Activated T-helper 1 cell treated with anti-CD3 and anti-CD28 coated beads, Interleukin-12 subunit alpha, Interleukin-12 subunit beta, Interleukin-2, Interleukin-4 antibody, amounts not matched to agents 30 ng/mL and 10 ng/mL and 1 ng/mL, durations not matched to agents 14 hours and 24 hours and 36 hours (primary cell): ENCODE measurements at regions not wholly inside any gene's neighbourhood (a gene's known extent, or its start where the extent isn't known, plus 50 kb on each side); places are given as distances from the start of the nearest gene placed in this dataset.
"Not testable (repeated sequence)": the region's sequence is repeated elsewhere in the genome, so short reads cannot be mapped to it uniquely, and the experiment has no call there.

ENCODE experiments used
- DNase-seq: peaks from one replicate; pipeline ENCODE4 v3.0.0; 2021; ENCODE audit warnings: low spot score
- H3K27ac Mint-ChIP-seq: one replicate; pipeline ENCODE4 v1.8.0; 2021; ENCODE audit warnings: mild to moderate bottlenecking, mixed read lengths
- H3K27me3 Mint-ChIP-seq: one replicate; pipeline ENCODE4 v1.8.0; 2022; ENCODE audit warnings: mild to moderate bottlenecking, moderate library complexity, mixed read lengths; ENCODE audit not compliant: insufficient read depth
- H3K36me3 Mint-ChIP-seq: one replicate; pipeline ENCODE4 v1.8.0; 2021; ENCODE audit warnings: low read depth, mixed read lengths
- H3K4me1 Mint-ChIP-seq: one replicate; pipeline ENCODE4 v1.8.0; 2021; ENCODE audit warnings: low read depth, mixed read lengths
- H3K4me3 Mint-ChIP-seq: one replicate; pipeline ENCODE4 v1.8.0; 2021; ENCODE audit warnings: mild to moderate bottlenecking, moderate library complexity, mixed read lengths
- H3K9me3 Mint-ChIP-seq: one replicate; pipeline ENCODE4 v1.8.0; 2021; ENCODE audit warnings: mixed read lengths
- intact Hi-C: fragments of 100-400 bp; cut with micrococcal nuclease; formaldehyde crosslinking; loops from one replicate; pipeline ENCODE4 v1.15.1; 2024

DNA sequence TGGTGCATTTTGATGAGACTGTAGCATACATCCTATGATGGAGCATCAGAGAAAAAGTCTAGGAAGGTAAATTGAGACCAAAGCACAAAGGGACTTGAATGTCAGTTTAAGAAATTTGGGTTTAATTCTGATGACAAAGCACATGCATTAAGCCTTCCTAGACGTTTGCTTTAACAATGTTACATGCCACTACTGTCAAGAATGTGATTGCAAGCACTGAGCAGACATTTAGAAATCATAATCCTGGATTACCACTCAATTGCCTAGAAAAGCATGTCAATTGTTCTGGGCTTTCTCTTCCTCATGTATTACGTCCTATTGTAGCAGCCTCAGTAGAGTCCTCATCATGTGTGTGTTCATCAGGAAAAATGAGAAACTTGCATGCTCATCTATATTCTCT, 117.1 kb downstream of the ZNF281 start:
- H3K36me3 Mint-ChIP-seq = no peaks in the 10 kb centered on the region
- no peaks in the 10 kb centered on the region for H3K9me3 Mint-ChIP-seq
- H3K4me1 Mint-ChIP-seq = no peaks in the 10 kb centered on the region
- peaks cover 14% of the 10 kb centered on the region for H3K27me3 Mint-ChIP-seq
- DNase-seq = no peak
- no peak overlapping the region for H3K4me3 Mint-ChIP-seq
- H3K27ac Mint-ChIP-seq = no peak overlapping the region
- intact Hi-C loops = no loop called here

DNA sequence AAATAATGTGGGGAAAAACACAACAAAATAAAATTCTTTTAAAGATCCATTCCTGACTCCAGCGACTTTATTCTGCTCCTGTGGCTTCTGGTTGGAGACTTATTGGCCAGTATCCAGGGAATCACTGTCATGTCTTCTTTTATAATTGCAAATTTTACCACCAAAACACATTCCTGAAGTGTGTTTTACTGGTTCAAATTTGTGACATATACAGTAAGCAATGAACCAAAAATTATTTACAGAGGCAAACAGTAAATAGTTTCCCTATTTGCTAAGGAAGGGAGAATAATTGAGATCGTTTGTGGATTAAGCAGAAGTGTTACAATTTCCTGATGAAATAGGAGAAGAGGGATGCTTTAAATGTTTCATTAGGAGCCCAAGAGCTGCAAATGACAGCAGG, 118.7 kb downstream of the ZNF281 start:
- intact Hi-C loops = no loop called here
- Mint-ChIP-seq H3K36me3 (no peaks in the 10 kb centered on the region), H3K27me3 (peaks cover 5% of the 10 kb centered on the region), H3K27ac (no peak overlapping the region), H3K4me3 (no peak overlapping the region), H3K9me3 (no peaks in the 10 kb centered on the region), H3K4me1 (no peaks in the 10 kb centered on the region)
- no peak for DNase-seq

DNA sequence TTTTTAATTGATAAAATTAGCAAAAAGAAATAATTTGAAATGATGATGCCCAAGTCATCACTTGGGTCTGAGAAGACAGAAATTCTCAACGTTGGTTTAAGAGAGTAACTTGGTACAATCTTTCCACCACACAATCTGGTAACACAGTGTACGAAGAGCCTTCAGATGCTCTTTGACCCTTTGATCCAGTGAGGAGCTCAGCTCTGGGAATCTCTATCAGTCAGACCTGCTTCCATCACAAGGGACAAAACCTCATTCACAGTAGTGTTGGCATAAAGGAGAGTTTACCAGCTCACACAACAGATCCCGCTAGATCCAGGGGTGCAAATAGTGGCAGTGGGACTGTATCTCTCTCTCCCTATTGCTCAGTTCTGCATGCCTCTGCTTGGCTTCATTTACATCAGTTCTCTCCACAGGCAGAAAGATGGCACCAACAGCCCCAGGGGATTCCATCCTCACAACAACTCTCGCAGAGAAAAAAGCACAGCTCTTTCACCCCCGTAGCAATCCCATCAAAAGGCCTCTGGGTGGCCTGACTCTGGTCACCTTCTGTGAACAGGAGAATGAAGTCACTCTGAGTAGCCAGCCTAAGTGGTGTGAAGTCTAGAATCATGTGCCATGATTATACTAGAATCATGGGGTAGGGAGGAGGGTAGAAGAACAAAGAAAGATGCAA, 119.7 kb downstream of the ZNF281 start:
- H3K36me3 Mint-ChIP-seq = no peaks in the 10 kb centered on the region
- H3K27ac Mint-ChIP-seq = no peak overlapping the region
- peaks cover 4% of the 10 kb centered on the region for H3K27me3 Mint-ChIP-seq
- no peaks in the 10 kb centered on the region for H3K9me3 Mint-ChIP-seq
- no peak overlapping the region for H3K4me3 Mint-ChIP-seq
- DNase-seq = no peak
- intact Hi-C loops = no loop called here
- no peaks in the 10 kb centered on the region for H3K4me1 Mint-ChIP-seq

DNA sequence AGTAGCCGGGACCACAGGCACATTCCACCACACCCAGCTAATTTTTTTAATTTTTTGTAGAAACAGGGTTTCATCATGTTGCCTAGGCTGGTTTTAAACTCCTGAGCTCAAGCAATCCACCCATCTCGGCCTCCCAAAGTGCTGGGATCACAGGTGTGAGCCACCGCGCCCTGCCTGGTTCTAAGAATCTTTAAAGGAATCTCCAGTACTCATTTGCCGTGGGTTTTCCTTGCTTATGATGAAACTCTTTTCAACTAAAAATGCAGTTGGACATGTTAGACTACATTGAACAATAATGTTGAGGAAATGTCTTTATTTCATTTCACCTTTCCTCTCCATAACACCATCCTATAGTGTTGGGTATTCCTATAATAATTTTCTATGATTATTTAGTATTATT, 121.6 kb downstream of the ZNF281 start:
- DNase-seq = no peak
- Mint-ChIP-seq H3K36me3 (no peaks in the 10 kb centered on the region), H3K27ac (no peak overlapping the region), H3K27me3 (peaks cover 4% of the 10 kb centered on the region), H3K4me1 (no peaks in the 10 kb centered on the region), H3K4me3 (no peak overlapping the region), H3K9me3 (no peaks in the 10 kb centered on the region)
- intact Hi-C loops = no loop called here

DNA sequence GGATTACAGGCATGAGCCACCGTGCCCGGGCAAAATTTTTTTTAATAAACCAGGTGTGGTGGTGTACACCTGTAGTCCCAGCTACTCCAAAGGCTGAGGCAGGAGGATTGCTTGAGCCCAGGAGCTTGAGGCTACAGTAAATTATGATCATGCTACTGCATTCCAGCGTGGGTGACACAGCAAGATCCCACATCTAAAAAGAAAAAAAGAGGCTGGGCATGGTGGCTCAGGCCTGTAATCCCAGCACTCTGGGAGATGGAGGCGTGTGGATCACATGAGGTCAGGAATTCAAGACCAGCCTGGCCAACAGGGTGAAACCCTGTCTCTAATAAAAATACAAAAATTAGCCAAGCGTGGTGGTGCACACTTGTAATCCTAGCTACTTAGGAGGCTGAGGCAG, 125.6 kb downstream of the ZNF281 start:
- H3K27me3 Mint-ChIP-seq, H3K27ac Mint-ChIP-seq, DNase-seq, H3K4me1 Mint-ChIP-seq, intact Hi-C loops, H3K36me3 Mint-ChIP-seq, H3K9me3 Mint-ChIP-seq, H3K4me3 Mint-ChIP-seq: not testable (repeated sequence)

DNA sequence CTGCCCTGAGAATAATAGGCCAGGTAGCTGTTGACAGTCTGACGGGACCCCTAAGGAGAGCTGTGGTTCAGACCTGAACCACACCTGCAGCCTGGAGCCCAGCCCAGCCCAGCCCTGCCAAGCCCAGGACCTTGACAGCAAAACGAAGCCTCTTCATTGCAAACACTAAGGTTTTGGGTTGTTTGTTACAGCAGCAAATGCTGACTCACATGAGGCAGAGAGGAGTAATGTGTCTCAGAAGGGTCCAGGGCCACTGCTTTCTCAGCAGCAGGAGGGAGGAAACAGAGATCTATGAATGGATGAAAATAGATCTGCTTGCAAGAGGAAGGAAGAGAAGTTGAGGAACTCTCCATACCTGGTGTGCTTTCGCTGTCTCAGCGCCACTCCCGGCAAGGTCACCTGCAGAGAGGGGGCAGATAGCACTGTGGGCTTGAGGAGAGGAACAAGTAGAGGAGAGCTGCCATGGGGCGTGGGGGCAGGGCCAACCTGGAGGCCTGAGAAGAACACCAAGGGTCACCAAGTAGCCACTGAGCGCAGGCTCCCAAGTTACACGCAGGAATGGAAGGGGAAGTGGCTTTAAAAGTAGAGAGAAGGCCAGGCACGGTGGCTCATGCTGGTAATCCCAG, 127.2 kb downstream of the ZNF281 start:
- Mint-ChIP-seq H3K9me3 (no peaks in the 10 kb centered on the region), H3K4me1 (no peaks in the 10 kb centered on the region), H3K27ac (no peak overlapping the region), H3K4me3 (no peak overlapping the region), H3K36me3 (no peaks in the 10 kb centered on the region), H3K27me3 (peaks cover 2% of the 10 kb centered on the region)
- intact Hi-C loops = no loop called here
- no peak for DNase-seq

DNA sequence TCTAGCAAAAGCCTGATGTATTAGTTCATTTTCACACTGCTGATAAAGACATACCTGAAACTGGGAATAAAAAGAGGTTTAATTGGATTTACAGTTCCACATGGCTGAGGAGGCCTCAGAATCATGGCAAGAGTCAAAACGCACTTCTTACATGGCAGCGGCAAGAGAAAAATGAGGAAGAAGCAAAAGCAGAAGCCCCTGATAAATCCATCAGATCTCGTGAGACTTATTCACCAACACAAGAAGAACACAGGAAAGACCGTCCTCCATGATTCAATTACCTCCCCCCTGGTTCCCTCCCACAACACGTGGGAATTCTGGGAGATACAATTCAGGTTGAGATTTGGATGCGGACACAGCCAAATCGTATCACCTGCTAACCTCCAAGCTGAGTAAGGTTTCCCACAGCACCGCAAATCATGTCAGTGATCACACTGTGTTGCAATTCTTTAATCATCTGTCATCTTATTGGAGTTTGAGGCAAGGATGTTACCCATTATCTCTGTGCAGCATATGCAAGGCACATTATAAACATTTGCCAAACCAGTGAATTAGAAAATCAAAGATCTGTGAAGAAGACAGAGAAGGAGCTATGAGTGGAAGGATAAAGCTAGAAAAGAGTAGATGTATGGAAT, 128.5 kb downstream of the ZNF281 start:
- Mint-ChIP-seq H3K36me3 (no peaks in the 10 kb centered on the region), H3K27ac (no peak overlapping the region), H3K9me3 (no peaks in the 10 kb centered on the region), H3K4me1 (no peaks in the 10 kb centered on the region), H3K27me3 (peaks cover 4% of the 10 kb centered on the region), H3K4me3 (no peak overlapping the region)
- DNase-seq = no peak
- intact Hi-C loops = no loop called here

DNA sequence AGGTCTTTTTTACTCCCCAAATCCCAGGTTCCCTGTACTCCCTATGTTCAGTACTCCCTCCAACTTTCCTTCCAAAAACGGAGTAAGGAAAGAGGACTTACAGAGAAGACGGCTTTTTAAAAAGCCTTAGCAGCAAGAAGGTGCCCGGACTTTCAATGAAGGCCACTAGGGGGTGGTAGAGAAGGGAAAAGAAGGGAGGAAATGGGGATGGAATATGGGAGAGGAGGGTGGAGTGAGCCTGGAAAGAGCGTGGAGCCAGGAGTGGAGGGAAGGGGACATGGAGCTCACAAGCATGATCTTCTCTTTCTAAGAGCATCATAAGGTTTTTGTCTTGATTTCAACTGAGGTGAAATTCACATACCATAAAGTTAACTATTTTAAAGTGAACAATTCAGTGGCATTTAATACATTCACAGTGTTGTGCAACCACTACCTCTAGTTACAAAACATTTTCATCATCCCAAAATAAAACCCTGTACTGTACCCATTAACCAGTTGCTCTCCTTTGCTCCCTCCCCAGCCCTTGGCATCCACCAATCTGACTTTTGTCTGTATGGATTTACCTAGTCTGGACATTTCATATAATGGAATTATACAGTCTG, 129.9 kb downstream of the ZNF281 start:
- DNase-seq = no peak

DNA sequence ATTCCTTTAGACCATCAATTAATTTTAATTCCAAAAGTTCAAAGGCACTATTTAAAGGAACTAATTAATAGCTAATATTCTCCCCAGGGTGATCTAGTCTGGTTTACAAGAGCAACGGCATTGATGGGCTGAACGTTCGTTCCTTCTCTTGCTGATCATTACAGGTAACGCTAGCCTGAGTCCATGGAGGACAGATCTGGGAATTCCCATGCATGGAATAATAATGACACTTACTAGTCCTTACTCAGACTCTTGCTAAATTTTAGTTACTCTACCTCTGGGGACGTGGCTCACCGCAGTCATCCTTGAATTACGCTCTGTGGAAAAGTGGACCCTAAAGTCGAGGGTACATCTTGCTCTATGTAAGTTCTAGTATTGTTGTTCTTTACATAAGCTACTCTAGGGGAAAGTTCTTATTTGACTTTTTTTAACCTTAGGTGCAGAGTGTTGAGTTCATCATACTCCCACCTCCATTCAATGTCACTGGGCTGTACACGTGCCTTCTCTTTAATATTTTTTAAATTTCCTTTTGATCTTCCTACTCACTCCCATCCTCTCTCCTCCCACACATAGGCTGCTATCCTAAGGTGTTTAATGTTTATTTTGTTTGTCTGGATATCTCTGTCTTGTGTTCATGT, 133.9 kb downstream of the ZNF281 start:
- Mint-ChIP-seq H3K27me3 (peaks cover 12% of the 10 kb centered on the region), H3K9me3 (no peaks in the 10 kb centered on the region), H3K4me1 (peaks cover 9% of the 10 kb centered on the region), H3K27ac (no peak overlapping the region), H3K36me3 (no peaks in the 10 kb centered on the region), H3K4me3 (no peak overlapping the region)
- no peak for DNase-seq
- intact Hi-C loops = loop anchor here (1.0 kb wide), 1 partner anchor 592 kb away; no protein-coding TSS in a partner anchor

More for the DNA sequence above, 129.9 kb downstream of the ZNF281 start:
- Mint-ChIP-seq H3K4me3 (no peak overlapping the region), H3K27ac (no peak overlapping the region), H3K36me3 (no peaks in the 10 kb centered on the region), H3K4me1 (no peaks in the 10 kb centered on the region), H3K9me3 (no peaks in the 10 kb centered on the region), H3K27me3 (peaks cover 10% of the 10 kb centered on the region)
- intact Hi-C loops = loop anchor here (1.0 kb wide), 3 partner anchors 141 to 230 kb away; no protein-coding TSS in a partner anchor

DNA sequence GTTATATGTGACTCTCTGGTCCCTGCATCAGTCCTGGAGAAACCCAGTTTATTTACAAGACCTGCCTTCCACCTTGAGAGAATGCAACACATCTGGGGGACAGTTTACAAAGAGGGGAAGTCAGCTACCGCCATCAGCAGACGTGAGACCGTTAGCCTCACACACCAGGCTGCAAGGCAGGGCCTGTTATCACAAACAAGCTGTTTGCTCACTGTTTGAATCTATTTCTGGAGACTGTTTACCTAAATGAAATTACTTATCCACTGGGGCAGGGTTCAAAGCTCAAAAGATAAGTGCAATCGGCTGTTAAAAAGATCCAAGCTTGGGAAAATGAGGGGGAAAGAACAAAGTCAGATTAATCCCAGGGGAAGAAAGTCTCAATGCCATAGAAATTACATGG, 134.4 kb downstream of the ZNF281 start:
- no peaks in the 10 kb centered on the region for H3K36me3 Mint-ChIP-seq
- H3K4me3 Mint-ChIP-seq = no peak overlapping the region
- H3K4me1 Mint-ChIP-seq = peaks cover 9% of the 10 kb centered on the region

DNA sequence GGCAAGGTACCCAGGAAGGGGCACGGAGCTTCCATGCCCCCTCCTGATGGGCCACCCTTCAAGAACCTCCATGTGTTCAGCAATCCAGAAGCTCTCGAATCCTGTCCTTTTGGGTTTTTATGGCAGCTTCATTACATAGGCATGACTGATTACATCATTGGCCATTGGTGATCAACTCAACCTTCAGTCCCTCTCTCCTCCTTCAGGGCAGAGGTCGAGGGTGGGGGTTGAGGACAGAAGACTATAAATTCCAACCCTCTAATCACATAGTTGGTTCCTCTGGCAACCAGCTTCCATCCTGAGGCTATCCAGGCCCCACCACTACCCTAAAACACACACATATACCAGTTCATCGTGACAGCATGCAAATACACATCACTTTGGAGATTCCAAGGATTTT, 135.7 kb downstream of the ZNF281 start:
- Mint-ChIP-seq H3K9me3 (no peaks in the 10 kb centered on the region), H3K27ac (no peak overlapping the region), H3K4me1 (peaks cover 9% of the 10 kb centered on the region), H3K36me3 (no peaks in the 10 kb centered on the region), H3K27me3 (peaks cover 10% of the 10 kb centered on the region), H3K4me3 (no peak overlapping the region)
- DNase-seq = no peak
- intact Hi-C loops = no loop called here

More for the DNA sequence above, 134.4 kb downstream of the ZNF281 start:
- Mint-ChIP-seq H3K27ac (no peak overlapping the region), H3K27me3 (peaks cover 12% of the 10 kb centered on the region), H3K9me3 (no peaks in the 10 kb centered on the region)
- no peak for DNase-seq
- intact Hi-C loops = no loop called here

DNA sequence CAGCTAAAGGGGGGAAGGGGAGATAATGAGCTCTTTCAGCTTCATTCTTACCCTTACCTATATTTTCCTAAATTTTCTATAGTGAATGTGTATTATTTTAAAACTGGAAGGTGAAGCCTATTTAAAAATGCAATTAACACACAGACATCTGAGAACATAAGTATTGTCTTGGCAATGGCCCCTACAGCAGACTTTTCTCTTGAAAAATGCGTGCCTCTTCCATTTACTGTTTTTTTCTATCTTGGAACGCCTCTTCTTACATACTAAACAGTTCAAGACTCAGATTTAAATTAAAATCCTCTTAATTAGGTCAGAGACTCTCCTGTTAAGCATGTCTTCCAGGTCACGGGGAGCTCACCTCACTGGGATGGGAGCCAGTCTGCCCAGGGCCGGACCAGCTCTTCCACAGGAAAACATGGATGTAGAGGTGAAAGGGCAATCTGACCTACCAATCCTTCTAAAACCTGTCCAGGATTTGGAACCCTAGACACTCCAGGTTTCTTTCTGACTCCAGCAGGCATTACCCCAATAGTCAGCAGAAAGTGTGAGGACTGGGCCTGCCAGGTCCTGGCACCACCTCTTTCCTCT, 137.3 kb downstream of the ZNF281 start:
- intact Hi-C loops = no loop called here
- H3K9me3 Mint-ChIP-seq = no peaks in the 10 kb centered on the region
- no peak overlapping the region for H3K27ac Mint-ChIP-seq
- H3K27me3 Mint-ChIP-seq = peaks cover 10% of the 10 kb centered on the region
- no peak for DNase-seq
- H3K4me3 Mint-ChIP-seq = no peak overlapping the region
- H3K4me1 Mint-ChIP-seq = peaks cover 9% of the 10 kb centered on the region
- no peaks in the 10 kb centered on the region for H3K36me3 Mint-ChIP-seq
